Breast epithelium (tissue), 4 donors: ENCODE measurements at regions not wholly inside any gene's neighbourhood (a gene's known extent, or its start where the extent isn't known, plus 50 kb on each side); places are given as distances from the start of the nearest gene placed in this dataset.

Source experiments
- DNase-seq, 2 donors: peaks; one replicate each; pipeline ENCODE4 v3.0.0-alpha.2; 2019; ENCODE audit warnings: low spot score in 2 of 2
- H3K27ac ChIP-seq, 2 donors: fragments of 200-600 bp; sonication (generic) in 1 of 2; one replicate each; pipeline ENCODE4 v1.5.1; 2016 to 2019; ENCODE audit warnings: mild to moderate bottlenecking in 1 of 2
- H3K27me3 ChIP-seq, 2 donors: fragments of 200-600 bp; sonication (generic) in 1 of 2; one replicate each; pipeline versions ENCODE4 v1.5.1 to v1.6.0; 2017 to 2019; ENCODE audit warnings: control low read depth in 1 of 2, mild to moderate bottlenecking in 1 of 2
- H3K36me3 ChIP-seq: fragments of 200-600 bp; one replicate; pipeline ENCODE4 v1.5.1; 2019
- H3K4me1 ChIP-seq, 2 donors: fragments of 200-600 bp; sonication (generic); one replicate each; pipeline ENCODE4 v1.5.1; 2016 to 2019; ENCODE audit warnings: control low read depth in 1 of 2
- H3K4me3 ChIP-seq, 3 donors: fragments of 200-600 bp; sonication (generic); 1 replicate in 2 of 3; 2 replicates in 1 of 3; pipeline ENCODE4 v1.5.1; 2016 to 2019; ENCODE audit warnings: mild to moderate bottlenecking in 3 of 3, moderate library complexity in 2 of 3
- H3K9me3 ChIP-seq, 2 donors: fragments of 200-600 bp; sonication (generic) in 1 of 2; one replicate each; pipeline ENCODE4 v1.5.1; 2016 to 2019; ENCODE audit warnings: control low read depth in 1 of 2
- CTCF ChIP-seq, 3 donors: fragments of 450-650 bp; IDR thresholded peaks; one replicate each; pipeline ENCODE4 v1.5.1; 2016 to 2017; ENCODE audit warnings: antibody characterized with exemption in 3 of 3, mild to moderate bottlenecking in 3 of 3, moderate library complexity in 3 of 3
- POLR2A ChIP-seq: fragments of 450-650 bp; IDR thresholded peaks from one replicate; pipeline ENCODE4 v1.6.1; 2016; ENCODE audit warnings: antibody characterized with exemption, mild to moderate bottlenecking, moderate library complexity
- POLR2AphosphoS5 ChIP-seq, 3 donors: sonication (generic); formaldehyde crosslinking; IDR thresholded peaks; one replicate each; pipeline ENCODE4 v1.6.1; 2017; ENCODE audit warnings: antibody characterized with exemption in 3 of 3
- intact Hi-C: fragments of 100-400 bp; cut with DNase I; formaldehyde crosslinking; loops from one replicate; pipeline ENCODE4 v1.15.1; 2023; ENCODE audit warnings: low total_unique reads

- H3K27me3 ChIP-seq, result no peaks in the 10 kb centered on the region
- no peaks in the 10 kb centered on the region for H3K9me3 ChIP-seq
- TF ChIP-seq CTCF (IDR thresholded peaks at IDR 0.05) (no peak), POLR2AphosphoS5 (IDR thresholded peaks at IDR 0.05) (no peak), POLR2A (no peak)
- no peaks in the 10 kb centered on the region for H3K36me3 ChIP-seq
- H3K4me1 ChIP-seq, result no peaks in the 10 kb centered on the region
- no peak for DNase-seq
- H3K4me3 ChIP-seq, result no peak overlapping the region
- intact Hi-C loops, result no loop called here
- no peak overlapping the region for H3K27ac ChIP-seq
These were observed 105.2 kb upstream of the SLC25A13 start for GRCh38 chr7:96427143-96427542.

GRCh38 chr7:96426685-96427084, 104.8 kb upstream of the SLC25A13 start:
- Histone ChIP-seq H3K27me3 (no peaks in the 10 kb centered on the region), H3K27ac (no peak overlapping the region), H3K36me3 (no peaks in the 10 kb centered on the region), H3K9me3 (no peaks in the 10 kb centered on the region), H3K4me1 (no peaks in the 10 kb centered on the region), H3K4me3 (no peak overlapping the region)
- intact Hi-C loops, result no loop called here
- TF ChIP-seq POLR2A, result no peak
- no peak for TF ChIP-seq POLR2AphosphoS5 (IDR thresholded peaks at IDR 0.05)
- TF ChIP-seq CTCF (IDR thresholded peaks at IDR 0.05), result no peak
- no peak for DNase-seq

- no peaks in the 10 kb centered on the region for H3K9me3 ChIP-seq
- no peak overlapping the region for H3K27ac ChIP-seq
- intact Hi-C loops, result no loop called here
- no peak for DNase-seq
- no peaks in the 10 kb centered on the region for H3K36me3 ChIP-seq
- TF ChIP-seq POLR2A, result no peak
- TF ChIP-seq POLR2AphosphoS5 (IDR thresholded peaks at IDR 0.05), result no peak
- no peak for TF ChIP-seq CTCF (IDR thresholded peaks at IDR 0.05)
- no peak overlapping the region for H3K4me3 ChIP-seq
- H3K27me3 ChIP-seq, result no peaks in the 10 kb centered on the region
- no peaks in the 10 kb centered on the region for H3K4me1 ChIP-seq
These were observed 104.1 kb upstream of the SLC25A13 start for GRCh38 chr7:96426027-96426426.

- H3K4me3 ChIP-seq, result no peak overlapping the region
- no peaks in the 10 kb centered on the region for H3K9me3 ChIP-seq
- intact Hi-C loops, result no loop called here
- no peaks in the 10 kb centered on the region for H3K27me3 ChIP-seq
- DNase-seq, result no peak
- H3K4me1 ChIP-seq, result no peaks in the 10 kb centered on the region
- TF ChIP-seq POLR2AphosphoS5 (IDR thresholded peaks at IDR 0.05), result no peak
- TF ChIP-seq CTCF (IDR thresholded peaks at IDR 0.05), result no peak
- no peak for TF ChIP-seq POLR2A
- H3K27ac ChIP-seq, result no peak overlapping the region
- H3K36me3 ChIP-seq, result no peaks in the 10 kb centered on the region
These were observed 102.5 kb upstream of the SLC25A13 start for GRCh38 chr7:96424411-96424810.

GRCh38 chr7:96422388-96422787, 100.5 kb upstream of the SLC25A13 start:
- no peaks in the 10 kb centered on the region for H3K9me3 ChIP-seq
- no peaks in the 10 kb centered on the region for H3K27me3 ChIP-seq
- H3K4me1 ChIP-seq, result no peaks in the 10 kb centered on the region
- TF ChIP-seq POLR2AphosphoS5 (IDR thresholded peaks at IDR 0.05), result no peak
- TF ChIP-seq POLR2A, result no peak
- no peak overlapping the region for H3K4me3 ChIP-seq
- no peak for DNase-seq
- H3K36me3 ChIP-seq, result no peaks in the 10 kb centered on the region
- H3K27ac ChIP-seq, result no peak overlapping the region
- intact Hi-C loops, result no loop called here

GRCh38 chr7:96418581-96418980, 96.7 kb upstream of the SLC25A13 start:
- no peak for DNase-seq
- intact Hi-C loops, result no loop called here
- Histone ChIP-seq H3K36me3 (no peaks in the 10 kb centered on the region), H3K27ac (no peak overlapping the region), H3K9me3 (no peaks in the 10 kb centered on the region), H3K4me3 (no peak overlapping the region), H3K4me1 (no peaks in the 10 kb centered on the region), H3K27me3 (no peaks in the 10 kb centered on the region)
- no peak for TF ChIP-seq CTCF (IDR thresholded peaks at IDR 0.05)
- TF ChIP-seq POLR2A, result no peak
- TF ChIP-seq POLR2AphosphoS5 (IDR thresholded peaks at IDR 0.05), result no peak
